Inferior parietal cortex (tissue), 1 donor: ENCODE measurements at regions not wholly inside any gene's neighbourhood (a gene's known extent, or its start where the extent isn't known, plus 50 kb on each side); places are given as distances from the start of the nearest gene placed in this dataset.
"Not testable (repeated sequence)": the region's sequence is repeated elsewhere in the genome, so short reads cannot be mapped to it uniquely, and the experiment has no call there.

ENCODE experiments used
- DNase-seq: peaks from one replicate; pipeline ENCODE4 v3.0.0-alpha.2; 2016; ENCODE audit errors: extremely low spot score

GRCh38 chr7:25665903-25666670 is 437.8 kb upstream of the NPVF start:
- DNase-seq = no peak

- DNase-seq = no peak
Measured at GRCh38 chr7:25666671-25667060, 438.4 kb upstream of the NPVF start.

- no peak for DNase-seq
Measured at GRCh38 chr7:25669281-25669781, 441.0 kb upstream of the NPVF start.

- DNase-seq = no peak
Measured at GRCh38 chr7:25669961-25670841, 441.9 kb upstream of the NPVF start.

GRCh38 chr7:25671111-25671510 is 442.8 kb upstream of the NPVF start:
- DNase-seq = no peak

- DNase-seq = no peak
Measured at GRCh38 chr7:25672496-25672895, 444.2 kb upstream of the NPVF start.

- DNase-seq = no peak
Measured at GRCh38 chr7:25675789-25676474, 447.6 kb upstream of the NPVF start.

GRCh38 chr7:25677595-25677994 is 449.3 kb upstream of the NPVF start:
- no peak for DNase-seq

GRCh38 chr7:25678215-25678614 is 449.9 kb upstream of the NPVF start:
- DNase-seq = no peak

GRCh38 chr7:25680636-25681035 is 452.4 kb upstream of the NPVF start:
- no peak for DNase-seq

- DNase-seq = no peak
Measured at GRCh38 chr7:25684360-25684759, 456.1 kb upstream of the NPVF start.

- no peak for DNase-seq
Measured at GRCh38 chr7:25686493-25686892, 458.2 kb upstream of the NPVF start.

GRCh38 chr7:25694211-25694610 is 457.8 kb upstream of the NFE2L3 start:
- no peak for DNase-seq

GRCh38 chr7:25694699-25695098 is 457.3 kb upstream of the NFE2L3 start:
- DNase-seq = no peak

- no peak for DNase-seq
Measured at GRCh38 chr7:25696571-25696970, 455.4 kb upstream of the NFE2L3 start.

- no peak for DNase-seq
Measured at GRCh38 chr7:25698451-25699113, 453.4 kb upstream of the NFE2L3 start.

GRCh38 chr7:25700141-25700540 is 451.9 kb upstream of the NFE2L3 start:
- not testable (repeated sequence) for DNase-seq

GRCh38 chr7:25704413-25704812 is 447.6 kb upstream of the NFE2L3 start:
- no peak for DNase-seq

GRCh38 chr7:25706764-25707163 is 445.2 kb upstream of the NFE2L3 start:
- no peak for DNase-seq

- DNase-seq = no peak
Measured at GRCh38 chr7:25707768-25708620, 444.0 kb upstream of the NFE2L3 start.

GRCh38 chr7:25710959-25711358 is 441.0 kb upstream of the NFE2L3 start:
- DNase-seq = no peak
